GM19468 (cell line): ENCODE measurements at regions not wholly inside any gene's neighbourhood (a gene's known extent, or its start where the extent isn't known, plus 50 kb on each side); places are given as distances from the start of the nearest gene placed in this dataset.

Experiments used
- ATAC-seq: cut with Tn5 transposase; IDR thresholded peaks from one replicate; pipeline ENCODE4 v1.9.1; 2021; ENCODE audit warnings: mild to moderate bottlenecking, moderate library complexity, moderate number of reproducible peaks; ENCODE audit not compliant: unreplicated experiment; ENCODE audit errors: extremely low read depth

DNA sequence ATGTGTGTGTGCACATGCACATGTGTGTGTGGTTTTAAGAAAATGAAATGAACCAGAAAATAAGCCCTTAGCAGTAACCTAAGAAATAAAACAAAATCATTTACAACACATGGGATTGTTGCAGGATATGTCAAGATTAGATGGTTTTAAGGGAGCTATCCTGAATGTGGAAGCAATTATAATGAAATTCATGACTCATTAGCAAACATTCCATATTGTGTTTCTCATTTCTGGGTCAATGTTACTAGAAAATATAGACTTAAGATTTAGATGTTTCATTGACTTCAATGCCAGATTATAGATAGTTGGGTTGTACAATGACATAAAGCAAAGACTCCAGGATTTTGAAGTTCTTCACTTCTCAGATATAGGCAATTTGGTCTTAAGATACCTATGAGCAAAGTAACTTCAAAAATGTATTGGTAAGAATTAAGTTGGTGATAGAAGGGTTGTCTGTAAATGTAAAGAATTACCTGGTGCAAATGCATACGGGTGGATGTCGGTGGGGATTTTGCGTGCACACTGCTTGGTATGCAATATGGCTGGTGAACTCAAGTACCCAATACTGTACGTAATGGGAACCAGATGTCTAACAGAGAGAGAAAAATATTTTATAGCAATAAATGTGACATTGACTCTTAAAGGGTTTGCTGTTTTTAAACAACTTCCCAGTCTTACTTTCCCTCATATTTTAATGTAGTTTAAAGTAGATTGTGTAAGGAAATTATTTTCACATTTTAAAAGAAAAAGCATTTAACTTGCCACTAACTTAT is 53.9 kb upstream of the NR2F2 start:
- ATAC-seq, result no peak
